ENCODE measurements at regions not wholly inside any gene's neighbourhood (a gene's known extent, or its start where the extent isn't known, plus 50 kb on each side); places are given as distances from the start of the nearest gene placed in this dataset.

GRCh38 chrX:39750256-39750790 is 347.4 kb downstream of the BCOR start:
- FAIRE-seq (no peak), DNase-seq (ENCODE audit: extremely low spot score, insufficient read length, low read depth) (no peak)

DNA sequence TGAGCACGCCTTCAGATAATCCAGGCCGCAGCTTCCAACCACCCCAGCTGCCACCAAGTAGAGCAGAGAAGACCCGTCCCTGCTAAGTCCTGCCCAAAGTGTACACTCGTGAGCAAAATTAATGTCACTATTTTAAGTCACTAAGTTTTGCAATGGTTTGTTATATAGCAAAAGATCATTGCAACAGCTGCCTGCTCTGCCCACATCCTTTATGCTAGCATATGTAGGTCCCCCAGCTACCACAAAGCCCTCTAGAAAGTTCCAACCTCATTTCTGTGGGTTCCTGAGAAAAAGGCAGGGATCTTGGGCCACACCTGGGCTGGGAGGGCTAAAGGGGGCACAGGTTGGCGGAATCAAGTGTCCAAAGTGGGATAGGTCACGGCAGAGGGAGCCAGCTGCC is 346.9 kb downstream of the BCOR start:
- DNase-seq (ENCODE audit: extremely low spot score, insufficient read length, low read depth) (no peak), FAIRE-seq (no peak)

DNA sequence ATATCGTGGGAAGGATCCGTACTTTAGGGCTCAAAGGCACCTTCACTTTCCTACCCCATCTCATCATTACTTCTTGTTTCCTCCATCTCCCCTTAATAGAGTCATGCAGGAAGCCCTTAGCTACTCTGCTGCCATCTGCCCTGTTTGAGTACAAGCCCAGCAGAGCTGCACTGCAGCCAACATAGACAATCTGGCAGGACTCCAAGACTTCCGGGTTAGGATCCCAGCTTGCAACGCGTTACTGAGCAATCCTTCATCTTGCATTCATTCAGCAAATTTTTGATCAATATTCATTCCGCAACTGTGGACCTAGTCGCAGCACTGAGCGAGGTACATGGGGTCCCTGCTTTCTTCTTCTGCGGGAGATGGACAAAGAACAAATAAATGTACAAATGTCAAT is 344.9 kb downstream of the BCOR start:
- DNase-seq (ENCODE audit: extremely low spot score, insufficient read length, low read depth), result no peak
- FAIRE-seq, result no peak

- DNase-seq (ENCODE audit: extremely low spot score, insufficient read length, low read depth) (no peak), FAIRE-seq (no peak)
These were observed 344.3 kb downstream of the BCOR start for GRCh38 chrX:39753293-39753996.

DNA sequence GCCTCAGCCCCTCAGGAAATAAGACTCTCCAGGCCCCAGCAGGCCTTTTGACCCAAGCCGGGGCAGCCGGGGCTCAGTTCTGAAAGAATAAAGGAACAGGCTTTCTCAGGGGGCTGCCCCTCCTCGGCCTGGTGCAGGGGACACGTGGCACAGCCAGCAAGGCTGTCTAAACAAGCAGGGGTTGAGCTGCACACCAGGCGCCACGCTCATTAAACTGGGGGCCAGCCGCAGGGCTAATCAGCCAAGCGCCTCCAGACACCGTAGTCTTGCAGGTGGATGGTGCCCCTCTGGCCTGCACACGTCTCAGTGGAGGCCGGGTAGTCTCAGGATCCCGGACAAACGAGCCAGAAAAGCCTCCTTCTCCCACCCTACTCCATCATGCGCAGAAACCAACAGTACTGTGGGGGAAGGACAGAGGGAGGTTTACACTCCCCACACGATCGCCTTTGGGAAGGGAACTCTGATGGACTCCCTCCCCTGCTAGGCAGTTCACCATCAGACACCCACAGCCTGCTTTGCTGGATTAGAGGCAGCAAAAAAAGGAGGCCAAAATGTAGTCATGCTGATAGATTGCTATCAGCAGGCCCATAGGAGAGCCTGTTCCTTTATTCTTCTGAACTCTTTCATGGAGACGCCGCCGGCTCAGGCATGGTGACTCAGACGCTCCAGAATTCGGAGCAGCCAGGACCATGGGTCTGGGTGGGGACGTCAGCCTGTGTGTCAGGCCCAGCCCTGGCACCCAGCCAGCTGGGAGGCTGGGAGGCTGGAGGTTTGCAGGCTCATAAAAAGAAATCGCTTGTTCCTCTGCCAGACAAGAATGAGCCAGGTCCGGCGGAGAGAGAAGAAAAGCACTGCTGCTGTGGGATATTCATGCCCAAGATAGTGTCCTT is 342.4 kb downstream of the BCOR start:
- DNase-seq (ENCODE audit: extremely low spot score, insufficient read length, low read depth) (no peak), FAIRE-seq (no peak)

GRCh38 chrX:39756086-39756883 is 341.5 kb downstream of the BCOR start:
- FAIRE-seq (no peak), DNase-seq (ENCODE audit: extremely low spot score, insufficient read length, low read depth) (no peak)

- DNase-seq (ENCODE audit: extremely low spot score, insufficient read length, low read depth) (no peak), FAIRE-seq (no peak)
These were observed 339.8 kb downstream of the BCOR start for GRCh38 chrX:39757971-39758370.

DNA sequence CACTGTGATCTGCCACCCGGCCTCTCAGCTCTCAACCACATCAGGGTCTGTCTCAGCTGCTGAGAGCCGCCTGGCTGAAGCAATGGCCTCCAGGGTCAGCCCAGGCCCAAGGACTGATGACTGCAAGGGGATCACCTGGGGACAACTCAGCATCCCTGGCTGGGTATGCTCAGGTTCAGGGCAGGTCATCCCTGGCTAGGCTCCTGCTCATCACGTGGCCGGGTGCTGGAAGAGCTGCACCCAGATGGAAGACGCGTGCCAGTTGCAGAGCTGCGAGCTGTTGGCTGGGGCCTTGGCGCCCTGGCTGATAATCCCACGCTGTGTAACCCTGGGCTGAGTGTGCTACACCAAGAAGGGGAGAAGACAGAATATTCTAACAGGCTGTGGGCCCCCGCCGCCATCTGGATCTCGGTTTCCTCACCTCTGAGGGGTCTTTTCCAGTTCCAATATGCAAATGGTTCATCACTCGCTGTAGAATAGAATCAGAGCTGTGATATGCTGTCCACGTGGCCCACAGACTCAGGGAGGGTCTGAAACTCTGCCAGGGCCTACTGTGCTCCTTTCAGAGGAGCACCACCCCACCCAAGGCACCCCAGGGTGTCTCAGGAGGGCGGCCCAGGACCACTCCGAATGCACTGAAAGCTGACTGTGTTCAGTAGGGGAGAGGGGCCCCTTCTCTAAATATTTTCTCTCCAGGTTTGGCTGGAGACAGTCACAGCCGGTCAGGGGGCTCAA is 338.8 kb downstream of the BCOR start:
- no peak for FAIRE-seq
- no peak for DNase-seq (ENCODE audit: extremely low spot score, insufficient read length, low read depth)

DNA sequence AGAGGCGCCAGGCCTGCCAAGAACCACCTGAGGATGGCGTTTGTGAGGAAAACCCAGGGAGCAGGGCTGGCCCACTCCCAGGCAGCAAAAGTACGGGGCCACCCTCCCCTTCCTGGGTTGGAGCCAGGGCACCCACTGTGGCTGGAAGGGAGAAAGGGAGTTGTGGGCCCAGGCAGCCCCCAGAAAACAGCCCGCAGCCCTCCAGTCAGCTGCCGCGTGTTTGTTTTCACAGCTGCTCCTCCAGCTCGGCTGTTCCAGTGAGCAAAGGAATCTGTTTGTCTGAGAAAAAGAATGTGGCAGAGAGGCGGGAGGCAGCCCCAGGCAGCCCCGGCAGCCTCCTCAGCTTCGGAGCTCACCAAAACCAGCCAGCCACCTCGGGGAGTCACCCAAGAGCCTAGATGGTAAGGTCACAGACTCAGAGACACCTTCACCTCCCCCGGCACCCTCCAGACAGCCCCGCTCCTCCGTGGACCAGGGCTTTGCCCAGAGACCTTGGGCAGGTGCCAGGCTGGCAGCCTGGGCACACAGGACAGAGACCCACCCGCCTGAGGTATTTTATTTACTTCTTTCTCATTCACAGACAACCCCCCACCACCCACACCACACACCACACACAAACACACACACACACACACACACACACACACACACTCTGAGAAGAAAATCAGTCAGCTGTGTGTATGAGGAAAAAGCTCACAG is 338.1 kb downstream of the BCOR start:
- FAIRE-seq (no peak), DNase-seq (ENCODE audit: extremely low spot score, insufficient read length, low read depth) (no peak)

DNA sequence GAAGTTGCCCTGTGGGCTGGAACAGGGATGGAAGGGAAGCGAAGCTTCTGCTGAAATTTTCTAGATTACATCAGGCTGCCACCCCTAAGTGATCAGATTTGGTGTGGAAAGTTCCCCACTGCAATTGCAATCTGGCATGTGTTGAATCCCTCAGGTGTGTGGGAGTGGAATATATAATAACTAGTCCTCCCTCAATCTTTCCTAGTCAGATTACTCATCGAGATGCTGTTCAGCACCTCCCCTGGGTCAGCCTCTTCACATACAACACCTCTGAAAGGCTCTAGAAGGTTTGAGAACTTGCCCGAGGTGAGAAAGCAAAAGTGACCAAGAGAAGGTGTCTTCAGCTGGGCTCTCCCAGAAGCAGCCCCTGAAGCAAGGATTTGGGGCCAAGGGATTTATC is 336.8 kb downstream of the BCOR start:
- FAIRE-seq, result no peak
- no peak for DNase-seq (ENCODE audit: extremely low spot score, insufficient read length, low read depth)

GRCh38 chrX:39762266-39762841 is 335.4 kb downstream of the BCOR start:
- DNase-seq (ENCODE audit: extremely low spot score, insufficient read length, low read depth), result no peak
- no peak for FAIRE-seq

- DNase-seq (ENCODE audit: extremely low spot score, insufficient read length, low read depth) (no peak), FAIRE-seq (no peak)
These were observed 333.3 kb downstream of the BCOR start for GRCh38 chrX:39764441-39764914.

DNA sequence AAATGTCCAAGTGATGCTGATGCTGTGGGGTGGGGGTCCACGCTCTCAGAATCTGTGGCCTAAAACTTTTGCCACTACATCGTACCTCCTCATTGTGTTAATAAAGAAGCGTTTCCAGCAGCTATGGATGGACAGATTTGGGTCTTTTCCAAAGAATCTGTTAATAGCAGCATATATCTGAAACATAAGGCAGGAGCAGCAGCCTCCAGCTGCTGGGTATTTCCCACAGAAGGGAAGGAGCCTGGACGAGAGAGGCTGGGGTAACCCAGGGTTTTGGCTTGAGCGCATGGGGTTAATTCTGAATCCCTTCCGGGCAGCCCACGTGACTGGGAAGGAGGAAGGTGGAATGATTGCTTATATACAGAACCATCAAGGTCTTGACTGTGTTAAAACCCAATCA is 332.4 kb downstream of the BCOR start:
- FAIRE-seq, result no peak
- no peak for DNase-seq (ENCODE audit: extremely low spot score, insufficient read length, low read depth)

DNA sequence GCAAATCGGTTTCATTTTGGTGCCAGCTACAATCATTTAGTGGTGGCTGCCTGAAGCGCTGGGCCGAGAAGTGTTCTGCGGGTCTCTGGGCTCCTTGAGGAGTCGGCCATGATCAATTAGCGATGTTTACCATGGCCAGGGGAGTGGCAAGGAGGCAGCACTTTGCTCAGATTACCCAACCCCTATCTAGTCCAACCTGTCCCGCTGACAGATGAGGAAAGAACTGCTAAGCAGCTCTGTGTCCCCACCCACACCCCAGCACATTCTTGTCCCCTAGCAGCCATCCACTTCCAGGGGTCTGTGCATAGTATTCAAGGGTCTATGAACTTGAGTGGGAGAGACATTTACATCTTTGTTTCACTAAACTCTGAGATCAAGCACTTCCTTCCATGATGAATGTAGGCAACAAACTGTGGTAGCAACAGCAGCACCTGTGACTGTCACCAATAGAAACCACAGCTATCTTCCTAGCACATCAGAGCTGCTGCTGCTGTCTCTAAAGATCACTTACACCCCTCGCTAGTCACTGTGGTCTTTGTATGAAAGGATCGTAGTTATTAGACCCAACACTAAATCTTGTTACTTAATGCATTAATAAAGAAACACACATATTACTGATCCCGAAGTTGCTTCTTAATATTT is 331.6 kb downstream of the BCOR start:
- FAIRE-seq, result no peak
- no peak for DNase-seq (ENCODE audit: extremely low spot score, insufficient read length, low read depth)

GRCh38 chrX:39766855-39767254 is 330.9 kb downstream of the BCOR start:
- no peak for FAIRE-seq
- DNase-seq (ENCODE audit: extremely low spot score, insufficient read length, low read depth), result no peak

GRCh38 chrX:39767446-39767845 is 330.3 kb downstream of the BCOR start:
- FAIRE-seq (no peak), DNase-seq (ENCODE audit: extremely low spot score, insufficient read length, low read depth) (no peak)

DNA sequence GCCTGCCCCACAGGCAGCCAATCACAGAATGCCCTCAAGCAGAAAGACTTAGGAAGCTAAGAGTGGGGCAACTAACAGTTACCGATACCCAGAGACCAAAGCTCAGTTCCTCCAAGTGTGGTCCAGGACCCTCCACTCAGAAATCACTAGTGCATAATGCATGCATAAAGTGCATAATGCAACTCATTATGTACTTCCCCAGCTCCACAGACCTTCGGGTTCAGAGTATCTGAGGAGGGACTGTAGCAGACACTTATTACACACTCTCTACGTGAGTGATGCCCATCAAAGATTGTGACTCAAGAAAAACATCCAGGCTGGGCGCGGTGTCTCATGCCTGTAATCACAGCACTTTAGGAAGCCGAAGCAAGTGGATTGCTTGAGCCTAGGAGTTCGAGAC is 328.0 kb downstream of the BCOR start:
- DNase-seq (ENCODE audit: extremely low spot score, insufficient read length, low read depth), result no peak
- no peak for FAIRE-seq

GRCh38 chrX:39771089-39771488 is 326.7 kb downstream of the BCOR start:
- FAIRE-seq, result no peak

More at GRCh38 chrX:39771089-39771488, 326.7 kb downstream of the BCOR start:
- DNase-seq (ENCODE audit: extremely low spot score, insufficient read length, low read depth), result no peak
